ENCODE measurements at regions not wholly inside any gene's neighbourhood (a gene's known extent, or its start where the extent isn't known, plus 50 kb on each side); places are given as distances from the start of the nearest gene placed in this dataset.

DNA sequence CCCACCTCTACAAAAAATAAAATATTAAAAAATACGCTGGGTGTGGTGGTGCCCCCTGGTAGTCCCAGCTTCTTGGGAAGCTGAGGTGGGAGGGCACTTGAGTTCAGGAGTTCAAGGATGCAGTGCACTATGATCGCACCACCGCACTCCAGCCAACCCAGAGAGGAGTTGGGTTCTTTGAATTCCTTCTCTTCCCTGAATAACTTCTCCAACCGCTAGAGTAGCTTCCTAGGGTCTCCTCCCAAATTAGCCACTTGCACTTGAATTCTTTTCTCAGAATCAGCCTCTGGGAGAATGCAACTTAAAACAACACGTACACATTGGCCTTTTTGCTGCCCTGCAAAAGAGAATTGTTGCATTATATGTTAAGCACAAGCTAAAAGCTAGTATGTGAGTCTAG lies 272.5 kb downstream of the ABHD5 start:
- no peaks in the 10 kb centered on the region for H3K36me3 Mint-ChIP-seq
- H3K27ac Mint-ChIP-seq: no peak overlapping the region
- ATAC-seq: no peak
- H3K27me3 Mint-ChIP-seq: peaks cover 22 to 36% of the 10 kb centered on the region in 2 donors
- H3K4me3 Mint-ChIP-seq: no peak overlapping the region
- no peaks in the 10 kb centered on the region for H3K9me3 Mint-ChIP-seq
- no peak for DNase-seq (ENCODE audit: low spot score)
- H3K4me1 Mint-ChIP-seq (ENCODE audit: low read depth in 2 of 2): no peaks in the 10 kb centered on the region

DNA sequence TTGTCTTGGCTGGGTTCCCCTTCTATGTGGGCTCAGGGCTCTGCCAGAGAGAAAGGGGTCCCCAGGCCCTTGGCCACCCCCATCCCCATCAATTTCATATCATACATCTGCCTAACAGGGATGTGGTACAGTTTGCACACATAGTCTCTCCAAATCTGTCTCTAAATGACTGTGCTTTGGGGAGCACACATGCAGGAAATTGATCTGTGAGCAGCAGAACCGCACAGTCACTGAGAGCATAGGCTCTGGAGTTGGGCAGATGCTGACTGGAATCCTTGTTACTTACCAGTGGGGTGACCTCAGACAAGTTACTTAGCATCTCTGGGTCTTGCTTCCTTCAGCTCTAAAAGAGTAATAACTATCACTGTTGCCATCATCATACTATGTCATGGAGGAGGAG lies 273.9 kb downstream of the ABHD5 start:
- H3K9me3 Mint-ChIP-seq: no peaks in the 10 kb centered on the region
- no peak overlapping the region for H3K27ac Mint-ChIP-seq
- ATAC-seq: peak in 1 of 2 donors; percentile 66
- no peaks in the 10 kb centered on the region for H3K4me1 Mint-ChIP-seq (ENCODE audit: low read depth in 2 of 2)
- H3K36me3 Mint-ChIP-seq: no peaks in the 10 kb centered on the region
- peaks cover 22 to 40% of the 10 kb centered on the region in 2 donors for H3K27me3 Mint-ChIP-seq
- no peak for DNase-seq (ENCODE audit: low spot score)
- H3K4me3 Mint-ChIP-seq: no peak overlapping the region

DNA sequence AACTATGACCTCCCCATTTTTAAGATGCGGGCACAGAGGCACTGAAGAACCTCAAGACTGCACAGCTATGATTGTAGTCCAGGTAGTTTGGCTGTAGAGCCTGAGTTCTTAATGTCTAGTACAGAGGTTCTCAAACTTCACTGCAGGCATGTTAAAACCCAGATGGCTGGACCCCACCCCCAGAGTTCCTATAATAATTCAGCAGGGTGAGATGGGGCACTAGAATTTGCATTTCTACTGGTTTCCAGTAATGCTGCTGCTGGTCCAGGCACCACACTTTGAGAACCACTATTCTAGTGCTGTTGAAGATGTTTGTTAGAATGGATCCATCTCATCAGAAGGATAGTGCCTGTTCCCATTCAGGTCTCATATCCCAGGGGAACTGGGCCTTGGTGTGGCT lies 274.9 kb downstream of the ABHD5 start:
- no peaks in the 10 kb centered on the region for H3K4me1 Mint-ChIP-seq (ENCODE audit: low read depth in 2 of 2)
- H3K27ac Mint-ChIP-seq: no peak overlapping the region
- H3K4me3 Mint-ChIP-seq: no peak overlapping the region
- no peak for ATAC-seq
- peaks cover 22 to 40% of the 10 kb centered on the region in 2 donors for H3K27me3 Mint-ChIP-seq
- H3K9me3 Mint-ChIP-seq: no peaks in the 10 kb centered on the region
- DNase-seq (ENCODE audit: low spot score): no peak
- H3K36me3 Mint-ChIP-seq: no peaks in the 10 kb centered on the region

DNA sequence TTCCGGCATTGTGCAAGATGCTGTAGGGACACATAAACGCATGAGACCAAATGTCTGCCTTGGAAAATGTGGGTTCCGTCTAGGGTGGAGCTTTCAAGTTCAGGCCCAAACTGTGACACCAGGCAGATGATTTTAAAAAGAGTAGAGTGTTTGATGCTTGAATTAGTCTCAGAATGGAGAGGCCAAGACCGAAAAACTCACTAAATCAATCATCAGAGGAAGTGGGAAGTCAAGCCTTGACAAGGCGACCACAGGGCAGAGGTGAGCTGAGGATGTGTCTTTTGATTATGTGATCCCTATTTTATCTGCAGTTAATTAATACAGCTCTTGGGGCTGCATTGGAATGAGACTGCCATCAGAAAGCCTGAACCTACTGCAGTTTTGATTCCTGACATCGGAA lies 275.4 kb downstream of the ABHD5 start:
- no peak overlapping the region for H3K27ac Mint-ChIP-seq
- H3K9me3 Mint-ChIP-seq: no peaks in the 10 kb centered on the region

DNA sequence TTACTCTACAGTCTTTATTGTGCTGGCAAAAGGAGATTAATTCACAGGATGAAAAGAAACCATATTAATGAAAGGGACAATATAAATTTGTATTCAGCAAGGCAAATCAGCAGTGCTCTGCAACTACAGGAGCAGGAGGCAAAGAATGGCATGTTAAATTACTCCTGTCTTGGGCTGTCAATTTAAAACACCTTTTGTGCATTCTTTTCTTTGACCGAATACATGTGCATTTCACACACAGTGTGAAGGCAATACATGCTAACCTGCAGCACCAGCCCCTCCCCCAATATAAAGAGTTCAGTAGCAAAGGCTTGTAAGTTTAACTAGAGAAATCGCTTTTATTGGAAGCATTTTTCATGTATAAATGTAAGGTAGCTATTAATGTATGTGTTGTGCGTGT lies 275.2 kb upstream of the TOPAZ1 start:
- Mint-ChIP-seq H3K4me1 (ENCODE audit: low read depth in 2 of 2) (no peaks in the 10 kb centered on the region), H3K27ac (no peak overlapping the region), H3K27me3 (peaks cover 20 to 40% of the 10 kb centered on the region in 2 donors), H3K4me3 (no peak overlapping the region), H3K9me3 (no peaks in the 10 kb centered on the region), H3K36me3 (no peaks in the 10 kb centered on the region)
- ATAC-seq (no peak), DNase-seq (ENCODE audit: low spot score) (no peak)

More for the DNA sequence above, 275.4 kb downstream of the ABHD5 start:
- no peak for DNase-seq (ENCODE audit: low spot score)
- Mint-ChIP-seq H3K4me1 (ENCODE audit: low read depth in 2 of 2) (no peaks in the 10 kb centered on the region), H3K36me3 (no peaks in the 10 kb centered on the region), H3K27me3 (peaks cover 22 to 40% of the 10 kb centered on the region in 2 donors), H3K4me3 (no peak overlapping the region)
- no peak for ATAC-seq

DNA sequence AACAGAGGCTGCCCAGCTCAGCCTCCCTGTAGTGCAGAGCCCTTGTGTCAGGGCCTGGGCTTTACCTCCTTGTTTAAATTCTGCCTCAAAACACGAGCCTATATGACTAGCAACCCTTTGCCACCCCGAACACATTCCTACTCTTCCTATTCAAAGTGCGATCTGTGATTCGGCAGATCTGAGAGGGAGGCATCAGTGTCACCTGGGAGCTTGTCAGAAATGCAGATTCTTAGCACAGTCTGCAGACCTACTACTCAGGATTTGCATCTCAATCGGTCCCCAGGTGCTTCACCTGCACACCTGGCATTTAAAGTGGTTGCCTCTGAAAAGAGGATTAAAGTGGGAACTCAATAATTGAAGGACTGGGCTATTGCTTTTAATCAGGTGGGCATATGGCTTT lies 273.2 kb upstream of the TOPAZ1 start:
- Mint-ChIP-seq H3K36me3 (no peaks in the 10 kb centered on the region), H3K9me3 (no peaks in the 10 kb centered on the region), H3K4me1 (ENCODE audit: low read depth in 2 of 2) (no peaks in the 10 kb centered on the region), H3K27me3 (peaks cover 19 to 43% of the 10 kb centered on the region in 2 donors), H3K27ac (no peak overlapping the region), H3K4me3 (no peak overlapping the region)
- no peak for ATAC-seq
- no peak for DNase-seq (ENCODE audit: low spot score)

DNA sequence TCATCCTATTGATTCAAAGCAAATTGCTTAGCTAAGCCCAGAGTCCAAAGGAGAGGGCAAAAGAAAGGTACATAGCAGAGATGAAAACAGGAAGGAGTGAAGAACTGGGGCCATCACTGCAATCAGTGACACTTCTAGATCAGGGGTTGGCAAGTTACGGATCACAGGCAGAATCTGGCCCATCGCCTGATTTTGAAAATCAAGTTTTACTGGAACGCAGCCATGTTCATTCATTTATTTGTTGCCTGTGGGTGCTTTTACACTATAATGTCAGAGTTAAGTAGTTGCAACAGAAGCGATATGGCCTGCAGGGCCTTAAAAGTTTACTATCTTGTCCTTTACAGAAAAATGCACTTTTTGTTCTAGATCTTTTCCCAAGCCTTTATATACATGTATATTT lies 271.7 kb upstream of the TOPAZ1 start:
- no peak for ATAC-seq
- Mint-ChIP-seq H3K9me3 (no peaks in the 10 kb centered on the region), H3K27ac (no peak overlapping the region), H3K27me3 (peaks cover 21 to 49% of the 10 kb centered on the region in 2 donors), H3K4me3 (no peak overlapping the region), H3K4me1 (ENCODE audit: low read depth in 2 of 2) (no peaks in the 10 kb centered on the region), H3K36me3 (no peaks in the 10 kb centered on the region)
- DNase-seq (ENCODE audit: low spot score): no peak

DNA sequence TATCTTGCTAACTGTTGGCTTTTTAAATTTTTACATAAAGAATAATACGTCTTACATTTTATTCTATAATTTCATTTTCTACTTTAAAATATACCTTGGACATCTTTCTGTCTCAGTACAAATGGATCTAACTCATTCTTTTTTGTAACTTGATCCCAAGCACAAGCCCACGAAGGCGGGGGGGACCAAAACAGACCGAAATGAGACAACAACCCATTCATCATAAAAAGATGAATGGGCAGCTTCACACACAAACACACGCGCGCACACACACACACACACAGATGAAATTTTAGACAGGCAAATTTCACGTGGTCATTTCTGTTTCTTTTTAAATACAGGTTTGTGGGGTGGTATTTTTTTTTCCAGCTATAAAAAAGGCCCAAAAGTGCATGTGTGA lies 271.3 kb upstream of the TOPAZ1 start:
- Mint-ChIP-seq H3K4me3 (no peak overlapping the region), H3K9me3 (no peaks in the 10 kb centered on the region), H3K4me1 (ENCODE audit: low read depth in 2 of 2) (no peaks in the 10 kb centered on the region), H3K27ac (no peak overlapping the region), H3K36me3 (no peaks in the 10 kb centered on the region), H3K27me3 (peaks cover 21 to 48% of the 10 kb centered on the region in 2 donors)
- ATAC-seq (no peak), DNase-seq (ENCODE audit: low spot score) (no peak)

DNA sequence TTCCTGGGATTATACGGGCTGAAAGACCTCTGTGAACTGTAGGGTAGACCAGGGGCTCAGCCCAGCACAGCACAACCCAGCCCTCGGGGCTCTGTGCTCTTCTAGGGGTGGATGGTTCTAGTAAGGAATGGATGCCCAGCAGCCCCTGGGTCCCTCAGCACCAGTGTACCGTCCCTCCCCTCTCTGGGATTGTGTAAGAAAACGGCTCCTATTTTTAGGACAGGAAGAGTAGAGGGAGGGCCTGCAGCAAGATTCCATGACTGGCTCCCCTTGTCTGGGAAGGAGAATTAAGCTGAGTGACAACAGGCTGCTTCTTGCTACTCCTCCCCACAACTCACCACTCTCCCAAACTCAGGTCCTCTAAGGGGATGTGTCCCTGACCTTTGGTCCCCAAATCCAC lies 270.8 kb upstream of the TOPAZ1 start:
- ATAC-seq: no peak
- Mint-ChIP-seq H3K9me3 (no peaks in the 10 kb centered on the region), H3K27me3 (peaks cover 22 to 42% of the 10 kb centered on the region in 2 donors), H3K36me3 (no peaks in the 10 kb centered on the region), H3K4me1 (ENCODE audit: low read depth in 2 of 2) (no peaks in the 10 kb centered on the region), H3K27ac (no peak overlapping the region), H3K4me3 (no peak overlapping the region)
- DNase-seq (ENCODE audit: low spot score): no peak

DNA sequence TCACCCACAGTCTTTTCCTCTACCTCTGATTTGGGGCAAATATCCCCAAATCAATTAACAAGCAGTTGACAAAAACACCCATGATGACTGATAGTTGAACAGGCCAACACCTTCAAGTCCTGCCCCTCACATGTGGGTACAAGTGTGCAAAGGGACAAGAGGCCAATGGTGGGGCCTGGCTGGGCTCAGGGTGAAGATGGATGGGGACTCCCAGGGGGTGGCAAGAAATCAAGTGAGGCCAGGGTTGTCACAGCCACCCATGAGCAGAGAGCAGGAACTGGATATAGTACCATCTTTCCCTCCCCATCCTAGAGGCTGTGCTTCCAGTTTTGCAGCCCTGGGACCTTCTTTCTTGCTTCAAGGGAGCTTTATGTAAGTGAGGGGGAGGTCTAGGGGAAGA lies 270.2 kb upstream of the TOPAZ1 start:
- no peaks in the 10 kb centered on the region for H3K9me3 Mint-ChIP-seq
- no peaks in the 10 kb centered on the region for H3K4me1 Mint-ChIP-seq (ENCODE audit: low read depth in 2 of 2)
- H3K4me3 Mint-ChIP-seq: no peak overlapping the region
- H3K27me3 Mint-ChIP-seq: peaks cover 20 to 37% of the 10 kb centered on the region in 2 donors
- H3K27ac Mint-ChIP-seq: no peak overlapping the region
- no peak for DNase-seq (ENCODE audit: low spot score)
- no peaks in the 10 kb centered on the region for H3K36me3 Mint-ChIP-seq
- peak in 1 of 2 donors; percentile 53 for ATAC-seq

DNA sequence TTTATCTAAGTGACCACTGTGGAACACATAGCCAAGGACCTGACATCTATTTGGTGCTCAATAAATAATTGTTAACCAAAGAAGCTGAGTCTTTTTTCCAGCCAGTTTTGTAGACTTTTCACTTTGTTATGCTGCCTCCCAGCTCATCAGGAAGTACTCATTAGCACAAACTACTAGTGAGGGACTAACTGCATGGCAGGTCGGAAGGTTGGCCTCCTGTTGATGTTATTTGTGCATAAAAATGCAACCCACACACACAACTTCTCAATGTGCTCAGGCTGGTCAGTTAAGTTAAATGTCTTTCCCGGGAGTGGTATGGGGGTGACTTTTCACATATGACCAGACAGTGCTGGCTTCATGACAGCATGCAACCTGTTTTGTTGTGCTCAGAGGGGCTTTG lies 263.0 kb upstream of the TOPAZ1 start:
- H3K4me3 Mint-ChIP-seq: no peak overlapping the region
- DNase-seq (ENCODE audit: low spot score) (no peak), ATAC-seq (no peak)
- no peak overlapping the region for H3K27ac Mint-ChIP-seq
- peaks cover 34 to 45% of the 10 kb centered on the region in 2 donors for H3K27me3 Mint-ChIP-seq
- H3K4me1 Mint-ChIP-seq (ENCODE audit: low read depth in 2 of 2): no peaks in the 10 kb centered on the region
- no peaks in the 10 kb centered on the region for H3K36me3 Mint-ChIP-seq
- no peaks in the 10 kb centered on the region for H3K9me3 Mint-ChIP-seq

DNA sequence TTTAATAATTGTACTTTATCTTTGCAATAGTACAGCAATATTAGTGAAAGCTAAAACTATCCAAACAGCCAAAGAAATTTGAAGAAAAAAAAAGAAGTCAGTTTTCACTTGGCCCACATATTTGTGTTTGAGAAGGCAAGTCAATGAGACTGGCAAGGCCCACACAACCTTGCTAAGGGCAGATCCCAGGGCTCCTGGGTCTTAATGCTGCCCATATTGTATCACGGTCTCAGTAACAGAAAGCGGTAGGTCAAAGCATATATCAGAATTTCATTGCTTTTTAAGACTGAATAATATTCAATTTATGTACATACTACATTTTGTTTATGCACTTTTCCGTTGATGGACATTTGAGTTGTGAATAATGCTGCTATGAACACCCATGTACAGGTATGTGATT lies 262.0 kb upstream of the TOPAZ1 start:
- H3K9me3 Mint-ChIP-seq: peaks cover 3% of the 10 kb centered on the region
- ATAC-seq: no peak
- H3K27me3 Mint-ChIP-seq: peaks cover 38 to 45% of the 10 kb centered on the region in 2 donors
- no peaks in the 10 kb centered on the region for H3K4me1 Mint-ChIP-seq (ENCODE audit: low read depth in 2 of 2)
- no peak for DNase-seq (ENCODE audit: low spot score)
- no peak overlapping the region for H3K4me3 Mint-ChIP-seq
- no peaks in the 10 kb centered on the region for H3K36me3 Mint-ChIP-seq
- H3K27ac Mint-ChIP-seq: no peak overlapping the region

DNA sequence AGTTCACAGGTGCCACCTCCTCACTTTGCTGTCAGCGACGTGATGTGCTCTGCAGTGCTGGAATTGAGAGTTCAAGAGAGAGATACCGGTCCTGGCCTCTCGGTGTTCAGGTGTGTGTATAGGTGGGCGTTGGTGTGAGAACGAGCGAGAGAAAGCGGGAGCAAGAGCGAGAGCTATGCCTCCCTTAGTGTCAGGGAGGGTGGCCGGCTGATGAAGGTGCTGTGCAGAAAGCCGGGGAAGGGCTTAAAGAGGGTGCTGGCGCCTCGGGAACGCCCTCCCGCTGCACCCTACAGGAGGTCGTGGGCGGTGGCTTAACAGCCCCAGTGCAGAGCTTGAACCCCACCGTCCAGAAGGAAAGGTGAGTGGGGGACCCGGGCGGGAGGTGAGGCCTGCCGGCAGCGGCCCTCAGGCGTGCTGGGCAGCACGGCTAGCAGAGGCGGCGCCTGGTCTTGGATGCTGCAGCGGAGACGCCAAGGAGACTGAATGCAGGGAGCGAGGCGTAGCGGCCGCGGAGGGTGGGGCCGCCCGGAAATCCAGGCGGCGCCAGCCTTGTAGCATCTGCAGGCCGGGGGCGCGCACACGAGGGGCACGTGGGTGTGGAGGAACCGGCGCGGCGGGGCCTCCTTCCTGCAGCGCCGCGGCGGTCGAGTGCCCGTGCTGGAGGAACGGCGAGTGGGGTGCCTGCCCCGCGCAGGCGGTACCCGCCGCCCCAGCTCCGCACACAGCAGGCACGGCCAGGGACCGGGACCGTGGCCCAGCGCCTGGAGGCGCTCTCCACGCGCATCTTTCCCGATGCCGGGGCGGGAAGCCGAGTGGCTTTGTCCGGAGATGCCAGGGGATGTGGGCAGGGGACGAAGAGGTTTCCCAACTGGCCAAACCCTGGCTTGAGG lies 246.8 kb upstream of the TOPAZ1 start:
- H3K4me3 Mint-ChIP-seq: peak overlapping the region; percentile 71
- no peak overlapping the region for H3K27ac Mint-ChIP-seq
- peaks cover 59 to 77% of the 10 kb centered on the region in 2 donors for H3K27me3 Mint-ChIP-seq
- peaks cover 7% of the 10 kb centered on the region for H3K36me3 Mint-ChIP-seq
- ATAC-seq (peak; percentile 39 to 61), DNase-seq (ENCODE audit: low spot score) (no peak)
- H3K9me3 Mint-ChIP-seq: peaks cover 7% of the 10 kb centered on the region
- peaks cover 12 to 20% of the 10 kb centered on the region in 2 donors for H3K4me1 Mint-ChIP-seq (ENCODE audit: low read depth in 2 of 2)

DNA sequence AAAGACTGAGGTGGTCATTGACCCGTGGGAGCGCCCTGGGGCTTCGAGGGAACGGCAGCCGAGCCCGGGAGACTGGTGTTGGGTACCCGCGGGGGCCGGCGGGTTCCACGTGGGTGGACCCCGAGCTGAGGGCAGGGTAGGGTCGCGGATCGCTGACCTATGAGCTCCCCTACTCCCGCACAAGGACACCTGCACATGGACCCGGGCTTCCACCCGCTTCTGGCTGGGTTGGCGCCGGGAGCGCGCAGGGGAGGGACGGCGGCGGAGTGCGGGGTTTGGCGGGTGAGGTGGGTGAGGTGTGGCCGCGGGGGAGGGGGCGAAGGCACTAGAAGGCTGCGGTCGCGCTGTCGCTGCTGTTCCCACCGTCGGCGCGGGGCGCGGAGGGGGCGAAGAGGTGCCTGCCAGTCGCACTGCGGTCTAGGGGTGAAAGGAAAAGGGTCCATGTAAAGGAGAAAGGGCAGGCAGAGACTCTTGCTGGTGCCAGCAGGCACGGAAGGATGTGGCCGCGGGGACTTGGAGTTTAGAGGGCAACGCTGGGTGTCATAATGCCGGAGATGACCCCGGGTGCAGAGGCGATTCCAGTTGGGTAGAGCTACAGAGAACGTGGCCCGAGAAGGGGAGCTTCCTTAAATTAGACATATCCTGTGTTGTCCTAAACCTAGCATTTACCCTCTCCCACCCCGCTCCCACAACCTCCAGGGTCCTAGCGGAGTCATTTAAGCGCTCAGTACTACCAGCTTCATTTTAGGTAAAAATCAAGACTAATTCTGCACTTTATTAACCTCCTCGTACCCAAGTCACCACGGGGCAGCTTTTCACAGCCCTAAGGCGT lies 245.9 kb upstream of the TOPAZ1 start:
- Mint-ChIP-seq H3K9me3 (peaks cover 4% of the 10 kb centered on the region), H3K36me3 (peaks cover 4% of the 10 kb centered on the region), H3K4me3 (peak overlapping the region; percentile 42), H3K27ac (no peak overlapping the region), H3K27me3 (peaks cover 61 to 77% of the 10 kb centered on the region in 2 donors), H3K4me1 (ENCODE audit: low read depth in 2 of 2) (peaks cover 12 to 20% of the 10 kb centered on the region in 2 donors)
- DNase-seq (ENCODE audit: low spot score) (no peak), ATAC-seq (peak; percentile 17 to 43)

Data from natural killer cell treated with Interleukin-12 subunit alpha and Interleukin-12 subunit beta and Interleukin-15 and Interleukin-18, amount 100 ng/mL, for 72 hours (primary cell).